ENCODE measurements at regions not wholly inside any gene's neighbourhood (a gene's known extent, or its start where the extent isn't known, plus 50 kb on each side); places are given as distances from the start of the nearest gene placed in this dataset.
"Not testable (repeated sequence)": the region's sequence is repeated elsewhere in the genome, so short reads cannot be mapped to it uniquely, and the experiment has no call there.

DNA sequence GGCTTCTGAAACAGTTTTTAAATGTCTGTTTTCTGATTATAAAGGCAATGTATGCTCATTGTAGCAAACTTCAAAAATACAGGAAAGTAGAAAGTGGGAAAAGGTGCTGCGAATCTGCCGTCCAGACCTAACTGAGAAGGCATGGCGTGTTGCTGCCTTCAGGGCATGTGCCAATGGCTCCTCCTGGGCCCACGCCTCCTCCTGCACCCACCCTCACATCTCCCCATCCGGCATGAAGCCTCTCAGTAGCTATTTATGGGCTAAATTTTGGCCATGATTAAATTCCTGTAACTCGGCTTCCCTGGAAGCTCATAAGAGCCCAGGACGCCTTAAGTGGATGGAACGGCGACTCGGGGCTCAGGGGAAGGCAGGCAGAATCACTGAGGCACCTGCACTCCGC is 153.8 kb downstream of the LAT start:
- TF ChIP-seq MZF1 (tag by site-specific recombination; IDR thresholded peaks at IDR 0.05; ENCODE audit: borderline replicate concordance); HOXD13 (CRISPR knock-in tag; IDR thresholded peaks at IDR 0.05; ENCODE audit: borderline replicate concordance); KLF9 (tag by site-specific recombination; IDR thresholded peaks at IDR 0.05; ENCODE audit: low read depth); ZSCAN30 (tag by site-specific recombination; IDR thresholded peaks at IDR 0.05); BCL11A (tag by site-specific recombination; IDR thresholded peaks at IDR 0.05; ENCODE audit: low read depth); ZNF114 (tag by site-specific recombination; IDR thresholded peaks at IDR 0.05); ZNF10 (tag by site-specific recombination; IDR thresholded peaks at IDR 0.05): not testable (repeated sequence)
- TF ChIP-seq, protein P1, sequence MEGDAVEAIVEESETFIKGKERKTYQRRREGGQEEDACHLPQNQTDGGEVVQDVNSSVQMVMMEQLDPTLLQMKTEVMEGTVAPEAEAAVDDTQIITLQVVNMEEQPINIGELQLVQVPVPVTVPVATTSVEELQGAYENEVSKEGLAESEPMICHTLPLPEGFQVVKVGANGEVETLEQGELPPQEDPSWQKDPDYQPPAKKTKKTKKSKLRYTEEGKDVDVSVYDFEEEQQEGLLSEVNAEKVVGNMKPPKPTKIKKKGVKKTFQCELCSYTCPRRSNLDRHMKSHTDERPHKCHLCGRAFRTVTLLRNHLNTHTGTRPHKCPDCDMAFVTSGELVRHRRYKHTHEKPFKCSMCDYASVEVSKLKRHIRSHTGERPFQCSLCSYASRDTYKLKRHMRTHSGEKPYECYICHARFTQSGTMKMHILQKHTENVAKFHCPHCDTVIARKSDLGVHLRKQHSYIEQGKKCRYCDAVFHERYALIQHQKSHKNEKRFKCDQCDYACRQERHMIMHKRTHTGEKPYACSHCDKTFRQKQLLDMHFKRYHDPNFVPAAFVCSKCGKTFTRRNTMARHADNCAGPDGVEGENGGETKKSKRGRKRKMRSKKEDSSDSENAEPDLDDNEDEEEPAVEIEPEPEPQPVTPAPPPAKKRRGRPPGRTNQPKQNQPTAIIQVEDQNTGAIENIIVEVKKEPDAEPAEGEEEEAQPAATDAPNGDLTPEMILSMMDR (tag by site-specific recombination; IDR thresholded peaks at IDR 0.05), result not testable (repeated sequence)
- TF ChIP-seq, protein P2, sequence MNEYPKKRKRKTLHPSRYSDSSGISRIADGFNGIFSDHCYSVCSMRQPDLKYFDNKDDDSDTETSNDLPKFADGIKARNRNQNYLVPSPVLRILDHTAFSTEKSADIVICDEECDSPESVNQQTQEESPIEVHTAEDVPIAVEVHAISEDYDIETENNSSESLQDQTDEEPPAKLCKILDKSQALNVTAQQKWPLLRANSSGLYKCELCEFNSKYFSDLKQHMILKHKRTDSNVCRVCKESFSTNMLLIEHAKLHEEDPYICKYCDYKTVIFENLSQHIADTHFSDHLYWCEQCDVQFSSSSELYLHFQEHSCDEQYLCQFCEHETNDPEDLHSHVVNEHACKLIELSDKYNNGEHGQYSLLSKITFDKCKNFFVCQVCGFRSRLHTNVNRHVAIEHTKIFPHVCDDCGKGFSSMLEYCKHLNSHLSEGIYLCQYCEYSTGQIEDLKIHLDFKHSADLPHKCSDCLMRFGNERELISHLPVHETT (tag by site-specific recombination; IDR thresholded peaks at IDR 0.05), result not testable (repeated sequence)
- TF ChIP-seq, protein P3, sequence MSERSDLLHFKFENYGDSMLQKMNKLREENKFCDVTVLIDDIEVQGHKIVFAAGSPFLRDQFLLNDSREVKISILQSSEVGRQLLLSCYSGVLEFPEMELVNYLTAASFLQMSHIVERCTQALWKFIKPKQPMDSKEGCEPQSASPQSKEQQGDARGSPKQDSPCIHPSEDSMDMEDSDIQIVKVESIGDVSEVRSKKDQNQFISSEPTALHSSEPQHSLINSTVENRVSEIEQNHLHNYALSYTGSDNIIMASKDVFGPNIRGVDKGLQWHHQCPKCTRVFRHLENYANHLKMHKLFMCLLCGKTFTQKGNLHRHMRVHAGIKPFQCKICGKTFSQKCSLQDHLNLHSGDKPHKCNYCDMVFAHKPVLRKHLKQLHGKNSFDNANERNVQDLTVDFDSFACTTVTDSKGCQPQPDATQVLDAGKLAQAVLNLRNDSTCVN (tag by site-specific recombination; optimal IDR thresholded peaks at IDR 0.05), result not testable (repeated sequence)
- TF ChIP-seq, protein P4, sequence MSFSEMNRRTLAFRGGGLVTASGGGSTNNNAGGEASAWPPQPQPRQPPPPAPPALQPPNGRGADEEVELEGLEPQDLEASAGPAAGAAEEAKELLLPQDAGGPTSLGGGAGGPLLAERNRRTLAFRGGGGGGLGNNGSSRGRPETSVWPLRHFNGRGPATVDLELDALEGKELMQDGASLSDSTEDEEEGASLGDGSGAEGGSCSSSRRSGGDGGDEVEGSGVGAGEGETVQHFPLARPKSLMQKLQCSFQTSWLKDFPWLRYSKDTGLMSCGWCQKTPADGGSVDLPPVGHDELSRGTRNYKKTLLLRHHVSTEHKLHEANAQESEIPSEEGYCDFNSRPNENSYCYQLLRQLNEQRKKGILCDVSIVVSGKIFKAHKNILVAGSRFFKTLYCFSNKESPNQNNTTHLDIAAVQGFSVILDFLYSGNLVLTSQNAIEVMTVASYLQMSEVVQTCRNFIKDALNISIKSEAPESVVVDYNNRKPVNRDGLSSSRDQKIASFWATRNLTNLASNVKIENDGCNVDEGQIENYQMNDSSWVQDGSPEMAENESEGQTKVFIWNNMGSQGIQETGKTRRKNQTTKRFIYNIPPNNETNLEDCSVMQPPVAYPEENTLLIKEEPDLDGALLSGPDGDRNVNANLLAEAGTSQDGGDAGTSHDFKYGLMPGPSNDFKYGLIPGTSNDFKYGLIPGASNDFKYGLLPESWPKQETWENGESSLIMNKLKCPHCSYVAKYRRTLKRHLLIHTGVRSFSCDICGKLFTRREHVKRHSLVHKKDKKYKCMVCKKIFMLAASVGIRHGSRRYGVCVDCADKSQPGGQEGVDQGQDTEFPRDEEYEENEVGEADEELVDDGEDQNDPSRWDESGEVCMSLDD (tag by site-specific recombination; IDR thresholded peaks at IDR 0.05), result not testable (repeated sequence)
- TF ChIP-seq, protein P5, sequence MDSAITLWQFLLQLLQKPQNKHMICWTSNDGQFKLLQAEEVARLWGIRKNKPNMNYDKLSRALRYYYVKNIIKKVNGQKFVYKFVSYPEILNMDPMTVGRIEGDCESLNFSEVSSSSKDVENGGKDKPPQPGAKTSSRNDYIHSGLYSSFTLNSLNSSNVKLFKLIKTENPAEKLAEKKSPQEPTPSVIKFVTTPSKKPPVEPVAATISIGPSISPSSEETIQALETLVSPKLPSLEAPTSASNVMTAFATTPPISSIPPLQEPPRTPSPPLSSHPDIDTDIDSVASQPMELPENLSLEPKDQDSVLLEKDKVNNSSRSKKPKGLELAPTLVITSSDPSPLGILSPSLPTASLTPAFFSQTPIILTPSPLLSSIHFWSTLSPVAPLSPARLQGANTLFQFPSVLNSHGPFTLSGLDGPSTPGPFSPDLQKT (IDR thresholded peaks at IDR 0.05; ENCODE audit: borderline replicate concordance, low read depth, low read length), result not testable (repeated sequence)
